ENCODE measurements at regions not wholly inside any gene's neighbourhood (a gene's known extent, or its start where the extent isn't known, plus 50 kb on each side); places are given as distances from the start of the nearest gene placed in this dataset.

GRCh38 chr12:17383321-17383720 is 706.7 kb downstream of the RERGL start:
- Mint-ChIP-seq H3K4me1 (ENCODE audit: low read depth) (no peaks in the 10 kb centered on the region), H3K27me3 (ENCODE audit: low read depth) (no peaks in the 10 kb centered on the region), H3K4me3 (no peak overlapping the region), H3K36me3 (ENCODE audit: low read depth) (no peaks in the 10 kb centered on the region), H3K27ac (no peak overlapping the region), H3K9me3 (peaks cover 11% of the 10 kb centered on the region)
- CTCF ChIA-PET: no interaction called here
- intact Hi-C loops (cut with micrococcal nuclease): no loop called here
- DNase-seq: no peak

- H3K4me3 Mint-ChIP-seq: no peak overlapping the region
- intact Hi-C loops (cut with micrococcal nuclease): no loop called here
- no peak overlapping the region for H3K27ac Mint-ChIP-seq
- H3K9me3 Mint-ChIP-seq: peaks cover 16% of the 10 kb centered on the region
- no peaks in the 10 kb centered on the region for H3K27me3 Mint-ChIP-seq (ENCODE audit: low read depth)
- H3K36me3 Mint-ChIP-seq (ENCODE audit: low read depth): no peaks in the 10 kb centered on the region
- CTCF ChIA-PET: no interaction called here
- H3K4me1 Mint-ChIP-seq (ENCODE audit: low read depth): no peaks in the 10 kb centered on the region
- no peak for DNase-seq
Observed at GRCh38 chr12:17381211-17381610, 708.8 kb downstream of the RERGL start.

GRCh38 chr12:17372508-17372907 is 717.5 kb downstream of the RERGL start:
- Mint-ChIP-seq H3K27ac (no peak overlapping the region), H3K4me3 (no peak overlapping the region), H3K9me3 (peaks cover 12% of the 10 kb centered on the region), H3K27me3 (ENCODE audit: low read depth) (no peaks in the 10 kb centered on the region), H3K4me1 (ENCODE audit: low read depth) (no peaks in the 10 kb centered on the region), H3K36me3 (ENCODE audit: low read depth) (no peaks in the 10 kb centered on the region)
- intact Hi-C loops (cut with micrococcal nuclease): no loop called here
- CTCF ChIA-PET: interaction anchor here (0.6 kb wide), 1 partner anchor 728 kb away, joined by 3 read pairs; no protein-coding TSS in a partner anchor
- no peak for DNase-seq

GRCh38 chr12:17371491-17372215 is 718.3 kb downstream of the RERGL start:
- DNase-seq: no peak
- CTCF ChIA-PET: interaction anchor here (0.6 kb wide), 1 partner anchor 727 kb away, joined by 3 read pairs; no protein-coding TSS in a partner anchor
- Mint-ChIP-seq H3K27ac (no peak overlapping the region), H3K9me3 (peaks cover 11% of the 10 kb centered on the region), H3K27me3 (ENCODE audit: low read depth) (no peaks in the 10 kb centered on the region), H3K4me3 (no peak overlapping the region), H3K4me1 (ENCODE audit: low read depth) (no peaks in the 10 kb centered on the region), H3K36me3 (ENCODE audit: low read depth) (no peaks in the 10 kb centered on the region)
- intact Hi-C loops (cut with micrococcal nuclease): no loop called here

GRCh38 chr12:17370621-17371020 is 719.4 kb downstream of the RERGL start:
- no peak overlapping the region for H3K27ac Mint-ChIP-seq
- intact Hi-C loops (cut with micrococcal nuclease): no loop called here
- DNase-seq: no peak
- H3K4me3 Mint-ChIP-seq: no peak overlapping the region
- no peaks in the 10 kb centered on the region for H3K4me1 Mint-ChIP-seq (ENCODE audit: low read depth)
- peaks cover 15% of the 10 kb centered on the region for H3K9me3 Mint-ChIP-seq
- H3K27me3 Mint-ChIP-seq (ENCODE audit: low read depth): no peaks in the 10 kb centered on the region
- CTCF ChIA-PET: interaction anchor here (0.6 kb wide), 1 partner anchor 76 kb away, joined by 3 read pairs; no protein-coding TSS in a partner anchor
- no peaks in the 10 kb centered on the region for H3K36me3 Mint-ChIP-seq (ENCODE audit: low read depth)

GRCh38 chr12:17369556-17369955 is 720.4 kb downstream of the RERGL start:
- Mint-ChIP-seq H3K9me3 (peaks cover 15% of the 10 kb centered on the region), H3K27ac (no peak overlapping the region), H3K27me3 (ENCODE audit: low read depth) (no peaks in the 10 kb centered on the region), H3K4me3 (no peak overlapping the region), H3K36me3 (ENCODE audit: low read depth) (no peaks in the 10 kb centered on the region), H3K4me1 (ENCODE audit: low read depth) (no peaks in the 10 kb centered on the region)
- DNase-seq: no peak
- intact Hi-C loops (cut with micrococcal nuclease): no loop called here
- CTCF ChIA-PET: no interaction called here

- no peaks in the 10 kb centered on the region for H3K27me3 Mint-ChIP-seq (ENCODE audit: low read depth)
- no peak overlapping the region for H3K27ac Mint-ChIP-seq
- DNase-seq: no peak
- no peaks in the 10 kb centered on the region for H3K4me1 Mint-ChIP-seq (ENCODE audit: low read depth)
- H3K4me3 Mint-ChIP-seq: no peak overlapping the region
- no peaks in the 10 kb centered on the region for H3K36me3 Mint-ChIP-seq (ENCODE audit: low read depth)
- CTCF ChIA-PET: no interaction called here
- intact Hi-C loops (cut with micrococcal nuclease): no loop called here
- H3K9me3 Mint-ChIP-seq: peaks cover 5% of the 10 kb centered on the region
Observed at GRCh38 chr12:17361224-17361623, 728.8 kb downstream of the RERGL start.

GRCh38 chr12:17358835-17359234 is 731.2 kb downstream of the RERGL start:
- H3K4me3 Mint-ChIP-seq: no peak overlapping the region

GRCh38 chr12:17357396-17357795 is 732.6 kb downstream of the RERGL start:
- no peaks in the 10 kb centered on the region for H3K9me3 Mint-ChIP-seq
- H3K27me3 Mint-ChIP-seq (ENCODE audit: low read depth): no peaks in the 10 kb centered on the region
- DNase-seq: no peak
- H3K4me3 Mint-ChIP-seq: no peak overlapping the region
- no peaks in the 10 kb centered on the region for H3K4me1 Mint-ChIP-seq (ENCODE audit: low read depth)
- H3K36me3 Mint-ChIP-seq (ENCODE audit: low read depth): no peaks in the 10 kb centered on the region
- intact Hi-C loops (cut with micrococcal nuclease): no loop called here
- CTCF ChIA-PET: no interaction called here
- H3K27ac Mint-ChIP-seq: no peak overlapping the region

More at GRCh38 chr12:17358835-17359234, 731.2 kb downstream of the RERGL start:
- no peaks in the 10 kb centered on the region for H3K4me1 Mint-ChIP-seq (ENCODE audit: low read depth)
- intact Hi-C loops (cut with micrococcal nuclease): no loop called here
- no peak overlapping the region for H3K27ac Mint-ChIP-seq
- DNase-seq: no peak
- CTCF ChIA-PET: no interaction called here
- peaks cover 2% of the 10 kb centered on the region for H3K9me3 Mint-ChIP-seq
- no peaks in the 10 kb centered on the region for H3K27me3 Mint-ChIP-seq (ENCODE audit: low read depth)
- no peaks in the 10 kb centered on the region for H3K36me3 Mint-ChIP-seq (ENCODE audit: low read depth)

GRCh38 chr12:17352164-17352563 is 737.8 kb downstream of the RERGL start:
- peaks cover 7% of the 10 kb centered on the region for H3K9me3 Mint-ChIP-seq
- H3K36me3 Mint-ChIP-seq (ENCODE audit: low read depth): no peaks in the 10 kb centered on the region
- H3K27ac Mint-ChIP-seq: no peak overlapping the region
- no peaks in the 10 kb centered on the region for H3K4me1 Mint-ChIP-seq (ENCODE audit: low read depth)
- no peak overlapping the region for H3K4me3 Mint-ChIP-seq
- no peaks in the 10 kb centered on the region for H3K27me3 Mint-ChIP-seq (ENCODE audit: low read depth)
- DNase-seq: no peak
- CTCF ChIA-PET: no interaction called here
- intact Hi-C loops (cut with micrococcal nuclease): no loop called here

GRCh38 chr12:17348311-17348710 is 741.7 kb downstream of the RERGL start:
- DNase-seq: no peak
- CTCF ChIA-PET: no interaction called here
- Mint-ChIP-seq H3K27me3 (ENCODE audit: low read depth) (no peaks in the 10 kb centered on the region), H3K27ac (no peak overlapping the region), H3K4me1 (ENCODE audit: low read depth) (no peaks in the 10 kb centered on the region), H3K36me3 (ENCODE audit: low read depth) (no peaks in the 10 kb centered on the region), H3K4me3 (no peak overlapping the region), H3K9me3 (peaks cover 7% of the 10 kb centered on the region)
- intact Hi-C loops (cut with micrococcal nuclease): no loop called here

GRCh38 chr12:17344649-17345048 is 738.7 kb upstream of the LMO3 start:
- no peaks in the 10 kb centered on the region for H3K36me3 Mint-ChIP-seq (ENCODE audit: low read depth)
- CTCF ChIA-PET: no interaction called here
- H3K27me3 Mint-ChIP-seq (ENCODE audit: low read depth): no peaks in the 10 kb centered on the region

GRCh38 chr12:17342381-17342961 is 736.5 kb upstream of the LMO3 start:
- intact Hi-C loops (cut with micrococcal nuclease): no loop called here
- CTCF ChIA-PET: no interaction called here
- Mint-ChIP-seq H3K27me3 (ENCODE audit: low read depth) (no peaks in the 10 kb centered on the region), H3K36me3 (ENCODE audit: low read depth) (no peaks in the 10 kb centered on the region), H3K27ac (no peak overlapping the region), H3K9me3 (peaks cover 5% of the 10 kb centered on the region), H3K4me1 (ENCODE audit: low read depth) (no peaks in the 10 kb centered on the region), H3K4me3 (no peak overlapping the region)
- DNase-seq: no peak

More at GRCh38 chr12:17344649-17345048, 738.7 kb upstream of the LMO3 start:
- Mint-ChIP-seq H3K9me3 (peaks cover 4% of the 10 kb centered on the region), H3K4me3 (no peak overlapping the region), H3K27ac (no peak overlapping the region), H3K4me1 (ENCODE audit: low read depth) (no peaks in the 10 kb centered on the region)
- DNase-seq: no peak
- intact Hi-C loops (cut with micrococcal nuclease): no loop called here
